ENCODE measurements at regions not wholly inside any gene's neighbourhood (a gene's known extent, or its start where the extent isn't known, plus 50 kb on each side); places are given as distances from the start of the nearest gene placed in this dataset.

DNA sequence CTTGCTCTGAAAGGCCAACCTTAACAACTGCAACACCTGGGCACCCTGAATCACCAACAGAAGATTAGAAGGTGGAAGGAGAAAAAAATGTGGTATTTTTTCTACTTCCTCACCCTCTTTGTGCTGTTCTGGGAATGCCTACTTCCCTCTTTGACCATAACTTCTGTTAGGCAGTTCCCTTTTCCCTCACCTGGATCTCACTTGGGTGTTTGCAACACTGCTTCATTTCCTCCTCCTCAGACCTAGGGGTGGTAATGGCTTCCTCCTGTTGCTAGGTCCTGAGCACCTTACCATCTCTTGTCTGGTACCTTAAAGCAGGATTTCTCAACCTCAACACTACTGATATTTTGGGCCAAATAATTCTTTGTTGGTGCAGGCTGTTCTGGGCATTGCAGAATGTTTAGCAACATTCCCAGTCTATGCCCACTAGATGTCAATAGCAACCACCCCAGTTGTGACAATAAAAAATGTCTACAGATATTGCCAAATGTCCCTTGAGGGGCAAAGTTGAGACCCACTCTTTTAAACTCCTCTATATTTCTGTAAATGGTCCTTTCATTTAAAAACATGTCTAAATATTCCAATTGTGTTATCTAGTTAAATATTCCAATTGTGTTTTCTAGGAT lies 300.0 kb upstream of the VLDLR start:
- TF ChIP-seq, protein P1, sequence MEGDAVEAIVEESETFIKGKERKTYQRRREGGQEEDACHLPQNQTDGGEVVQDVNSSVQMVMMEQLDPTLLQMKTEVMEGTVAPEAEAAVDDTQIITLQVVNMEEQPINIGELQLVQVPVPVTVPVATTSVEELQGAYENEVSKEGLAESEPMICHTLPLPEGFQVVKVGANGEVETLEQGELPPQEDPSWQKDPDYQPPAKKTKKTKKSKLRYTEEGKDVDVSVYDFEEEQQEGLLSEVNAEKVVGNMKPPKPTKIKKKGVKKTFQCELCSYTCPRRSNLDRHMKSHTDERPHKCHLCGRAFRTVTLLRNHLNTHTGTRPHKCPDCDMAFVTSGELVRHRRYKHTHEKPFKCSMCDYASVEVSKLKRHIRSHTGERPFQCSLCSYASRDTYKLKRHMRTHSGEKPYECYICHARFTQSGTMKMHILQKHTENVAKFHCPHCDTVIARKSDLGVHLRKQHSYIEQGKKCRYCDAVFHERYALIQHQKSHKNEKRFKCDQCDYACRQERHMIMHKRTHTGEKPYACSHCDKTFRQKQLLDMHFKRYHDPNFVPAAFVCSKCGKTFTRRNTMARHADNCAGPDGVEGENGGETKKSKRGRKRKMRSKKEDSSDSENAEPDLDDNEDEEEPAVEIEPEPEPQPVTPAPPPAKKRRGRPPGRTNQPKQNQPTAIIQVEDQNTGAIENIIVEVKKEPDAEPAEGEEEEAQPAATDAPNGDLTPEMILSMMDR (IDR thresholded peaks at IDR 0.05; ENCODE audit: borderline replicate concordance, control extremely low read depth, extremely low read depth, insufficient read depth, missing control alignments), result no peak
- in situ Hi-C loops (cut with MboI; ENCODE audit: low sequenced_read_pairs, unreplicated experiment), result no loop called here
- no peak for DNase-seq (ENCODE audit: low spot score)

DNA sequence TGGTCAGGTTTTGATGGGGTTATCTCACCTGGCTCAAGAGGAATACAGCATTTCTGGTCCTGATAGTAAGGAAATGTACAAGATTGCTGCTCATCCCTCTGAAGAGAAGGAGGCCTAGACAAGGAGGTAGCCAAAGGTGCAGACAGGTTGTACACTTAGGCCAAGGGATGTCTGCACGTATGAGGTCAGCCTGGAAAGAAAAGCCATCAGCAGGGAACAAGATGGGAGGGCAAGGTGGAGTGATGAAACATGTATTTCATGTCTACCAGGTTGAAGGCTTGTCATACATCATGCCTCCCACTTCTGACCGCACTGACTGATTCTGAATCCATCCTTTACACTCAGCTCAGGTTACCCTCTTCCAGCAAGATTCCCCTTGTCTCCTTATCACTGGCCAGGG lies 296.8 kb upstream of the VLDLR start:
- no peak for DNase-seq (ENCODE audit: low spot score)
- TF ChIP-seq, protein P1 (IDR thresholded peaks at IDR 0.05; ENCODE audit: borderline replicate concordance, control extremely low read depth, extremely low read depth, insufficient read depth, missing control alignments), result no peak
- in situ Hi-C loops (cut with MboI; ENCODE audit: low sequenced_read_pairs, unreplicated experiment), result no loop called here

DNA sequence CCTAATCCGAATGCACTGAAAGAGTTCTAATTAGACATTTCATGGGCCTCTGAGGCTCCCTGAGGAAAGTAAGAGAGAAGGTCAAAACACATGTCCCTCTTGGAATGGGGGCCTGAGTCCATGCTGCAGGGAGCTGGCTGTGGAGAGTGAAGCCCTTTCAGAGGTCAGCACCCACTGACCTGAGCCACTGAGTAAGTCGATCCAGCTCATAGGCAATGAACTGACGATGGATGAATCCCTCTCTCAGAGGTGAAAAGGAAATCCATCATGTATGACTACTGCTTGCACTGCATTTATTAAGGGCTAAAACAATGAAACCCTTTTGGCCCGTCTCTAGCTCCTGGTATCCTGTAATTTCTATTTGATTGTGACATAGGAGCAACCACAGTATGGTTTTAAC lies 288.9 kb upstream of the VLDLR start:
- TF ChIP-seq, protein P1 (IDR thresholded peaks at IDR 0.05; ENCODE audit: borderline replicate concordance, control extremely low read depth, extremely low read depth, insufficient read depth, missing control alignments), result no peak
- no peak for DNase-seq (ENCODE audit: low spot score)
- in situ Hi-C loops (cut with MboI; ENCODE audit: low sequenced_read_pairs, unreplicated experiment), result no loop called here

DNA sequence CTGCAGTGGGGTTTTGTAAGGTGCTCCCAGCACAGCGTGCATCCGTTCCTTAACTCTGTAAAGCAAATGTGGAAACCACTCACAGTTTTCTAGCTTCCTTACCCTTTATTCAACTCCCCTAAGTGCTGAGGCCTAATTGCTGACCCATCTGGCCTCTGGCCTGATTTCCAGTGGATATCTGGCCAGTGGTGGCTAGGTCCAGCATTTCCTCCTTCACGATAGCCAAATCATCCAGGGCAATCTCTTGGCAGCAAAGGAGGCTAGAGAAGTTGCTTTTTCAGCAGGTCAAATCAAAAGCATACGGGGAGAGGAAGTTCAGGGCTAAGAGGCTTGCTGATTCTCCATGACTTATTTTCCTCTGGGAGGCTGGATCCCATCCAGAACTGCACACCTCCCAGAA lies 286.3 kb upstream of the VLDLR start:
- in situ Hi-C loops (cut with MboI; ENCODE audit: low sequenced_read_pairs, unreplicated experiment), result no loop called here
- no peak for DNase-seq (ENCODE audit: low spot score)
- TF ChIP-seq, protein P1 (IDR thresholded peaks at IDR 0.05; ENCODE audit: borderline replicate concordance, control extremely low read depth, extremely low read depth, insufficient read depth, missing control alignments), result no peak

DNA sequence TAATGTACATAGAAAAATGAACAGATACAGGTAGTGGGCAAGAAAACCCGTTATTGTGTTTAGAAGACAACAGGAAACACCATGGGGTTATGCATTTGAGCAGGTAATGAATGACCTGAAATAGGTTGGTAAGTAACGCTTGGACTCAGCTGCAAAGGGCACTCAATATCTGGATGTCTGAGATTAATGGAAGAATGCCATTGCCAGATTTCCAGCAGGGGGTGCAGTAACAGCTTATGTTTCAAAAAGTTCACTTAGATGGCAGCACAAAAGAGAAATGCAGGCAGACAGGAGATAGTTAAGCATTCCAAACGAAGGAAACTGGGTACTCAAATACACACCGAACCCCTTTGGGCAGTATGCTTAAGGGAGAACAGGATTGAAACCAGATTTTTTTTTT lies 285.5 kb upstream of the VLDLR start:
- DNase-seq (ENCODE audit: low spot score), result no peak
- in situ Hi-C loops (cut with MboI; ENCODE audit: low sequenced_read_pairs, unreplicated experiment), result no loop called here
- TF ChIP-seq, protein P1 (IDR thresholded peaks at IDR 0.05; ENCODE audit: borderline replicate concordance, control extremely low read depth, extremely low read depth, insufficient read depth, missing control alignments), result no peak

DNA sequence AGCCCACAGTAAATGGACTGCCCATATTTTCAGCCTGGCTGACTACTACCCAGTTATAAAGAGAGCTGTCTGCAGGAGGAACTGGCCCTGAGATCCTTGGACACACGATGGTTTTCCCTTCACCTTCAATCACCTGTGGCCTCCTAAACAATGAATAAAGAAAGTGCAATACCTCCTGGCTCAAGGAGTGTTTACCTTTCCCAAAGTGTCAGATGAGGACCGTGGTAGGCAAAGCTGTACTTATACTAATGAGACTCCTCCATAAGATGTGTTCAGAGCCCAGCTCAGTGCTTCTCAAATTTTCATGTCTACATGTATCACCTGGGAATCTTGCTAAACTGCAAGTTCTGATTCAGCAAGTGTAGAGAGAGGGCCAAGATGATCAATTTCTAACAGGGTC lies 284.5 kb upstream of the VLDLR start:
- in situ Hi-C loops (cut with MboI; ENCODE audit: low sequenced_read_pairs, unreplicated experiment), result no loop called here

More for the DNA sequence above, 284.5 kb upstream of the VLDLR start:
- no peak for DNase-seq (ENCODE audit: low spot score)
- TF ChIP-seq, protein P1 (IDR thresholded peaks at IDR 0.05; ENCODE audit: borderline replicate concordance, control extremely low read depth, extremely low read depth, insufficient read depth, missing control alignments), result no peak

Measured in GM13976 (cell line).